Activated CD8-positive, alpha-beta memory T cell treated with anti-CD3 and anti-CD28 coated beads, Interleukin-2, amount 50 U/mL, for 24 hours (primary cell): ENCODE measurements at regions not wholly inside any gene's neighbourhood (a gene's known extent, or its start where the extent isn't known, plus 50 kb on each side); places are given as distances from the start of the nearest gene placed in this dataset.
"Not testable (repeated sequence)": the region's sequence is repeated elsewhere in the genome, so short reads cannot be mapped to it uniquely, and the experiment has no call there.

ENCODE experiments used
- DNase-seq: peaks from one replicate; pipeline ENCODE4 v3.0.0-alpha.2; 2020; ENCODE audit errors: extremely low read depth

GRCh38 chr9:95785209-95785608, 90.3 kb upstream of the ERCC6L2 start:
- no peak for DNase-seq

GRCh38 chr9:95784318-95784717, 91.2 kb upstream of the ERCC6L2 start:
- DNase-seq, result no peak

- DNase-seq, result no peak
Measured at GRCh38 chr9:95783426-95783975, 92.0 kb upstream of the ERCC6L2 start.

GRCh38 chr9:95780751-95781150, 94.7 kb upstream of the ERCC6L2 start:
- DNase-seq, result no peak

GRCh38 chr9:95780121-95780520, 95.4 kb upstream of the ERCC6L2 start:
- no peak for DNase-seq

GRCh38 chr9:95779597-95779996, 95.9 kb upstream of the ERCC6L2 start:
- not testable (repeated sequence) for DNase-seq

GRCh38 chr9:95778957-95779356, 96.5 kb upstream of the ERCC6L2 start:
- no peak for DNase-seq

GRCh38 chr9:95777136-95777535, 98.4 kb upstream of the ERCC6L2 start:
- DNase-seq, result no peak

- no peak for DNase-seq
Measured at GRCh38 chr9:95776176-95776575, 99.3 kb upstream of the ERCC6L2 start.

- DNase-seq, result no peak
Measured at GRCh38 chr9:95775191-95775590, 100.3 kb upstream of the ERCC6L2 start.

- no peak for DNase-seq
Measured at GRCh38 chr9:95773053-95773418, 102.5 kb upstream of the ERCC6L2 start.

- DNase-seq, result no peak
Measured at GRCh38 chr9:95772320-95773052, 103.0 kb upstream of the ERCC6L2 start.

- DNase-seq, result no peak
Measured at GRCh38 chr9:95771556-95772246, 103.8 kb upstream of the ERCC6L2 start.

GRCh38 chr9:95770653-95771131, 104.8 kb upstream of the ERCC6L2 start:
- no peak for DNase-seq

GRCh38 chr9:95769909-95770433, 105.5 kb upstream of the ERCC6L2 start:
- DNase-seq, result no peak

- no peak for DNase-seq
Measured at GRCh38 chr9:95769473-95769872, 106.0 kb upstream of the ERCC6L2 start.

GRCh38 chr9:95766906-95767305, 108.6 kb upstream of the ERCC6L2 start:
- DNase-seq, result no peak

GRCh38 chr9:95764533-95765319, 110.8 kb upstream of the ERCC6L2 start:
- DNase-seq, result no peak

GRCh38 chr9:95763983-95764382, 111.5 kb upstream of the ERCC6L2 start:
- DNase-seq, result no peak

- DNase-seq, result no peak
Measured at GRCh38 chr9:95763006-95763405, 112.5 kb upstream of the ERCC6L2 start.

- no peak for DNase-seq
Measured at GRCh38 chr9:95762322-95762721, 113.2 kb upstream of the ERCC6L2 start.

GRCh38 chr9:95760791-95761190, 114.7 kb upstream of the ERCC6L2 start:
- DNase-seq, result no peak
